ENCODE measurements at regions not wholly inside any gene's neighbourhood (a gene's known extent, or its start where the extent isn't known, plus 50 kb on each side); places are given as distances from the start of the nearest gene placed in this dataset.
"Not testable (repeated sequence)": the region's sequence is repeated elsewhere in the genome, so short reads cannot be mapped to it uniquely, and the experiment has no call there.

DNA sequence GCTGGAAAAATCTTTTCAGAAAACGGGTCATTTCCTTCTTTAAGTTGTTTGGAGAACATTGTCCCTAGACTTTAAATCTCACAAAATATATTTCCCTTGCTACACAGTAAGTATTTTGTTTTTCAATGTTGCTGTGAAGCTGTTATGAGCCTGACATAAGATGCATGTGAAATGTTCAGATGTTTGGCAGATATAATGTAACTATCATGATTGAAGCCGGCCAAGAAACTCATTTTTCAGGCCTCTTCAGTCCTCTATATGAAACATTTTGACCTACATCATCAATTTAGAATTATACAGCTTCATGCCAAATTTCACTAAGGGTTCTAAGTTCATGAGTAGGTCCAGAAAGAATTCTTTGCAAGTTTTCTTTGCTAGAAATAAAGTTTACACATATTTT is 133.8 kb downstream of the JRKL start:
- DNase-seq, result no peak

DNA sequence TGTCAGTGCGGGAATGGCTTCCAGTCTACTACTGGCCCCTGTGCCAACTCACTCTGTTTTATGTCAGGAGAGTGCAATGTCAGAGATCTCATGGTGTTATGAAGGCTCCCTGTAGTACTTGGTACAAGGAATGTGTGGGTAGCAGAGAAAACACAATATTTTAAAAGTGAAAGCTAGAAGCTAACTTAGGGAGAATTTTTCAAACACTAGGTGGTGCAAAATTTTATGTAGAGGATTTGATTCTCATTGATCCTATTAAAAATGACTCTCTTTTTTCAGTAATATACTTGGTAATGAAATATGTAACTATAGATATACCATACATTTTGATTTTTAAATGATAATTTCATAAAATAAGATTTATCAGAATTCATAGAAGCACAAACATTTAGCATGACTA is 134.7 kb downstream of the JRKL start:
- DNase-seq, result no peak

DNA sequence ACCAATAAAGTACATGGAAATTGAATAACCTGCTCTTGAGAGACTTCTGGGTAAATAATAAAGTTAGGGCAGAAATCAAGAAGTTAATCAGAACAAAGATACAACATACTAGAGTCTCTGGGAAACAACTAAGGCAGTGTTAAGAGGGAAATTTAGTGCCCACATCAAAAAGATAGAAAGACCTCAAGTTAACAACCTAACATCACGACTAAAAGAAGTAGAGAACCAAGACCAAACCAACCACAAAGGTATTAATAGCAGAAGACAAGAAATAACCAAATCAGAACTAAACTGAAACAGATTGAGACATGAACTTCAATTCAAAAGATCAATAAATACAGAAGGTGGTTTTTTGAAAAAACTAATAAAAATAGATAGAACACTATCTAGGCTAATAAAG is 140.7 kb downstream of the JRKL start:
- no peak for DNase-seq

DNA sequence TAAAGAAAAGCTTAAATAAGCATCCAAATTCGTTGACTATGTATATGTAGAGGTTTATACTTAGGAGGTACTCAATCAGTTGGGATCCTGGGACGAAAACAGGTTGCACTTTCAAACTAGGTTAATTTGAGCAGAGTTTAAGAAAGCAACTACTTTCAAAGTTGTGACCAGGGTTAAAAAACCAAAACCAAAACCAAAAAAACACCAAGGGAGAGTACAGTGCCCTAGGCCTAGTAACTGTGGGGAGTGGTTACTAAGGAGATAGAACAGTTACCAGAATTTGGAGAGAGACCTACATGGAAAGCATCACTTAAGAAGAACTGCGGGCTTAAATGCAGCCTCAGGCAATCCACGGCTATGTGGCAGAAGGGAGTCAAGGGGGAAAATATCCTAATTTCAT is 148.3 kb downstream of the JRKL start:
- DNase-seq, result no peak

DNA sequence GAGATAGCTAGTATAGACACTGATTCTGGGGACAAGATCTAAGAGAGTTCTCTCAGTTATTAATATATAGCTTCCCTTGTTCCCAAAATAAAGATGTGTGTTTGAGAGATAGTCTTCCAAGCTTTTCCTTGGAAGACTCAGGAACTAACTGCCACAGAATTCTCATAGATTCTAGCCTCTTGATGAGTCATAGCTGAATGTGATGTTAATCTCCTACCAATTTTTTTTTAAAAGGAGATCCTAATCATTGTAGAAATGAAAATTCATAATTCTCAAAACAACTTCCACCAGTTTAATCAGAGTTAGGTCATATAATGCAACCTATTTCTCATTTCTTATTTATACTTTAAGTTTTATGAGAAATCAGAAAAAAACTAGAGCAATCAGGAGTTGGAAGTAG is 148.8 kb downstream of the JRKL start:
- DNase-seq, result no peak

DNA sequence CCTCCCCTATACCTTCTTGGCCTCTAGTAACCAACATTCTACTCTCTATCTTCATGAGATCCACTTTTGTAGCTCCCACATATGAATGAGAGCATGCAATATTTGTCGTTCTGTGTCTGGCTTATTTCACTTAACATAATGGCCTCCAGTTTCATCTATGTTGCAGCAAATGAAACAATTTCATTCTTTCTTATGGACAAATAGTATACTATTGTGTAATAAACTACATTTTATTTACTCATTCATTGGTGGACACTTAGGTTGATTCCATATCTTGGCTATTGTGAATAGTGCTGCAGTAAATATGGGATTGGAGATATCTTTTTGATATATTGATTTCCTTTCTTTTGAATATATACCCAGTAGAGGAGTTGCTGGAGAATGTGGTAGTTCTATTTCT is 151.1 kb downstream of the JRKL start:
- no peak for DNase-seq

DNA sequence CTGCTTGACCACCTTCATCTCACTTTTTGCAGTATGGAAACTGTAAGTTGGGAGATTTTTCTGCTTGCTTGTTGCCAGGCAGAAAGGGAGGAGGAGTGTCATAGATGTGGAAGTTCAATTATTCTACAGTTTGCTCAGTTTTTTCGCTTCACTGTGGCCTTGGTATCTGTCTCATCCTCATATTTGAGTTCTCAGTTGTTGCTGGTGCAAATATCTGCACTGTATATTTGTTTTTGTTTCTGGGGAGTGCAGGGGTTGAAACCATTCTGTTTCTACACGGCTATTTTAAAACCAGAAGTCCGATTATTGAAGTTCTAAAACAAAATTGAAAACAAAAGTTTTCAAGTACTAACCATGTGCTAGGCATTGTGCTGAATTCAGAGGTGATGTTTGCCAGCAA is 153.4 kb downstream of the JRKL start:
- DNase-seq, result no peak

DNA sequence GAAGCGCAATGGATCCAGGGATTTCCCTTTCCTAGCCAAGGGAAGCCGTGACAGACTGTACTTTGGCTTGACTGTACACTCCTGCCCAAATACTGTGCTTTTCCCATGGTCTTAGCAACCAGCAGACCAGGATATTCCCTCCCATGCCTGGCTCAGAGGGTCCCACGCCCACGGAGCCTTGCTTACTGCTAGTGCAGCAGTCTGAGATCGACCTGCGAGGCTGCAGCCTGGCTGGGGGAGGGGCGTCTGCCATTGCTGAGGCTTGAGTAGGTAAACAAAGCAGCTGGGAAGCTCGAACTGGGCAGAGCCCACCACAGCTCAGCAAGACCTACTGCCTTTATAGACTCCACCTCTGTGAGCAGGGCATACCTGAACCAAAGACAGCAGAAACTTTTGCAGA is 155.4 kb downstream of the JRKL start:
- DNase-seq, result not testable (repeated sequence)

DNA sequence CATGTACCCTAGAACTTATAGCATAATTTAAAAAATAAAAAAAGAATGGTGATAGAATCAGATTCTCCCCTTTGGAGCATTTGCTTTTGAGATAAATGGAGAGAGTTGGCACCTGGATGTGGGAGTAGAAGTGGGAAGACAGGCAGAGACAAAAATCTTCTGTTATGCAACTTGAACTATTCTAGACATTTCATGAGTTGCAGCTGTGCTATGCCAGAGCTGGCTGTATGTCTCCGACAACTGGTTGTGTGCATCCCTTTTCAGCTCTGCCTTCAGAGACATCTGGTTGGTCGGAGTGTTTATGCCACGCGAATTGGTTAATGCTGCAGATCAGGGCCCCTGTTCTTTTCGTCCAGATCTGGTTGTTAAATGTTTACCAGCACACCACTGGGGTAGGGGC is 161.3 kb downstream of the JRKL start:
- DNase-seq, result no peak

DNA sequence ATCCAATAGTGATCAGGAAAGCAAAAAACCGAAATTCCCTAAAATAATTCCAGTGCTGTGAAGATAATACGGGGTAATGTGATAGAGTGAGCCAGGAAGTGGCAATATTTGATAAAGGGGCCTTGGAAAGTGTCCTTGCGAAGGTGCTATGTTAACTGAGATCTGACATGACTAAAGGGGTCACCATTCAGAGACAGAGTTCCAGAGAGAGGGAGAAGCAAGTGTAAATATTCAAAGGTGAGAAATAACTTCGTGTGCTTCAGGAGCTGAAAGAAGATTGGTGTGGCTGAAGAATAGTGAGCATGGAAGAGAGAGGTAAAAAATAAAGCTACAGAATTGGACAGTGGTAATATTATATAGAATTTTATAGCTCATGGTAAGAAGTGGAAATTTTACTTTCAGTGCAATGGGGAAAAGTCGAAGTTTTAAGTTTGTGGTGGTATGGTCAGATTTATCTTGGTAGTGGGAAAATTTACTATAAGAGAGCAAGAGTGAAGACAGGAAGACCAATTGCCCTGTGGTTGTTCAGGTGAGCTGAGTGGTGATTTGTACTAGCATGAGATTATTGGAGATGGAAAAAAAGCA is 164.5 kb downstream of the JRKL start:
- DNase-seq, result no peak

DNA sequence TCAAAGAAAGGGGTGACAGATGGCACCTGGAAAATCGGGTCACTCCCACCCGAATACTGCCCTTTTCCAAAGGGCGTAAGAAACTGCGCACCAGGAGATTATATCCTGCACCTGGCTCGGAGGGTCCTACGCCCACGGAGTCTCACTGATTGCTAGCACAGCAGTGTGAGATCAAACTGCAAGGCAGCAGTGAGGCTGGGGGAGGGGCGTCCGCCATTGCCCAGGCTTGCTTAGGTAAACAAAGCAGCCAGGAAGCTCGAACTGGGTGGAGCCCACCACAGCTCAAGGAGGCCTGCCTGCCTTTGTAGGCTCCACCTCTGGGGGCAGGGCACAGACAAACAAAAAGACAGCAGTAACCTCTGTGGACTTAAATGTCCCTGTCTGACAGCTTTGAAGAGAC is 166.0 kb downstream of the JRKL start:
- DNase-seq, result not testable (repeated sequence)

DNA sequence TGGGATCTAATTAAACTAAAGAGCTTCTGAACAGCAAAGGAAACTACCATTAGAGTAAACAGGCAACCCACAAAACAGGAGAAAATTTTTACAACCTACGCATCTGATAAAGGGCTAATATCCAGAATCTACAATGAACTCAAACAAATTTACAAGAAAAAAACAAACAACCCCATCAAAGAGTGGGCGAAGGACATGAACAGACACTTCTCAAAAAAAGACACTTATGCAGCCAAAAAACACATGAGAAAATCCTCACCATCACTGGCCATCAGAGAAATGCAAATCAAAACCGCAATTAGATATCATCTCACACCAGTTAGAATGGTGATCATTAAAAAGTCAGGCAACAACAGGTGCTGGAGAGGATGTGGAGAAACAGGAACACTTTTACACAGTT is 170.9 kb downstream of the JRKL start:
- not testable (repeated sequence) for DNase-seq

DNA sequence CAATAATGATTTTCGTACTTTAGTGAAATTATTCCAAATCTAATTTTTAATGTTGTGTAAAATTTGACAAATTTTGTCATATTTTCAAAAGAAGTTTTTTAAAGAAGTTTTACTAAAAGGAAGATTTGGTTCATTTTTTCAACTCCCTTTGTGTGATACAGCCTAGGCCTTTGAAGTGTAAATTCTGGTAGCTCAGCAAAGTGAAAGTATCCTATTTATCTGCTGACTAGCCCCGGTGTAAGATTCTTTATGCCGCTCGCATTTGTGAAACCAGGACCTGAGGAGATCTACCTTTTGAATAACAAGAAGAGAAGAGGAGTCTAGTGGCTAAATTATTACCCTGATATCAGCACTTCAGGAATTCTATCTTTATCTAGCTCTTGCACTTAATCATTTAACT is 177.4 kb downstream of the JRKL start:
- DNase-seq, result no peak

DNA sequence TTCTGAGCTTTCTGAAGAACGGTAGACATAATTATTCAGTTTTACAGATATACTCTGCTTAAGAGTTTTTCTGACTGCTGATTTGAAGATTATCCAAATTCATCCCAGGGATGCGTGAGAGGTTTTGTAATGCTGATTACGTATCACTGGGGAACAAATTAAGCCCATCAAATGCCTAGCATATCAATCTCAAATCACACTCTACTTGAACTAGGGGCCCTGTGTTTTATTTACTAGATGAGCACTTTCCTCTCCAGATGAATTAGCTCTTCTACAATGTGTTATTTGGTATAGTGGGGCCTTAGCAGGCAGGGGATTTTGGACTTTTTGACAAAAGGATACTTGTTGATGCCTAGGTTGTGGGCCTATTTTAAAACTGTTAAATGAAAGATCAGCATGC is 177.9 kb downstream of the JRKL start:
- no peak for DNase-seq

DNA sequence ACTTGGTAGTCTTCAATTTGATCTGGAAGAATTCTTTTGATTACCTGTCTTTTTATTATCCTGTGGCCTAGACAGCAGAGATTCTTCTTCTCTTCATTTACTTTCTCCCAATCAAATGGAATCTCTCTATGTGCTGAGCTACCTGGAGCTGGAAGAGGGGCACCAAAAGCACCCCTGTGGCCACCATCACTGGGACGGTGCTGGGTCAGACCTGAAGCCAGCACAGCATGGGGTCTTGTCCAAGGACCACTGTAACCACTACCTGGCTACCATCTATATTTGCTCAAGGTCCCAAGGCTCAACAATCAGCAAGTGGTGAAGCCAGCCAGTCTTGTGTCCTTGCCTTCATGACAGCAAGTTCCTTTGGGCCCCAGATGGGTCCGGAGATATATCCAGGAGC is 186.6 kb downstream of the JRKL start:
- DNase-seq, result no peak

DNA sequence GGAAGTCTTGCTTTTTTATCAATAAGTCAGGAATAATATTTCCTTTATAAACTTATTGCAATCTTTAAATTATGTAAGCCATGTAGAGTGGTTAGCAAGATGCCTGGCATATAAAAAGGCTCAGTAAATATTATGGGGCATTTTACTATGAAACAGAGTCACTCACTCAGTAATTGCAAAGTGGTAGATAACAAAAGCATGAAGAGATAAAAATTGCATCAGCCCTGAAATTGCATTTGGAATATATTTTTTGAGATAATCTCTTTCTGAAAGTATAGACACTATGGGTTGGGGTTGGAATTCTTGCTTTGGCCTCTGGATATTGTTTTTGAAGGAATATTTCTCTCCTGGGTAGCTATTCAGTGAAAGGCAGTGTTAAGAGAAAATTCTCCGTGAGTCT is 188.6 kb downstream of the JRKL start:
- no peak for DNase-seq

DNA sequence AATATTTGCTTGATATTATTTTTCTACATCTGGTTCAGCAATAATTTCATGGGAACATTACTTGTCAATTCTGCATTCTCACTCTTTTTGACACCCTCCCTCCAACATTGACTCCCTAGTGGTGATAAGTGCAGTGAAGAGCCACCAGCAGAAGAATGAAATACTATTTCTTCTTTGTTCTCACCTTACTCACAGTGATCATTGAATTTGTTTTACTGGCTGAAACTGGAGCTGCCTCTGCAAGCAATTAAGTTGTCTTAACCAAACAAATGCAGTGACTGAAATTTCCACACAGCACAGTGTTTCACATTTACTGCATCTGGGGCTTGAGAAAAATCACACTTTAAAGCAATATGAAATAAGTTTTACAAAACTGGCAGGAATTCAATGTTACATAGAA is 189.8 kb downstream of the JRKL start:
- no peak for DNase-seq

DNA sequence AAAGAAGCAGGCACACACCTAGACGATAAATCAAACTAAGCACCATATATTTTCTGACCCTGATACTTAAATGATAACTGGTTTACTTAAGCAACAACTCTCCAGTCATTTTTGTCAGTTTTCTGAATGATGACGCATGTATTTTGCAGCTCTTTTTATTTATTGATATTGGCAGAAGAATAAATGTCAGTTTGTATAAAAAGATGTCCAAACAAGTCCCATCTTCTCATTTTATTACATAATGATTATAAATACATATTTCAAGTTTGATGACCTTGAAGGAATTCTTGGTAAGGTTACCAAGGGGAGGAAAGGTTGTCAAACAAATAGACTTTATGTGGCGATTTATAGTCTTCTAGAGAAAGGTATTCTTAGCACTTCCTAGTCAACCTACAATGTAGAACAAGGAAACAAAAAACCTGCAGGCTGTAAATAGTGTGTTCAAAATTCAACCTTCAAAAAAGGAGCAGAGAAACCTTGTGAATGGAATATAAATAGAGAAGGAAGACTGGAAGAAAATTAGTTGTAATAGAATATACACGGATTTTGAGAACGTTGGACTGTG is 190.7 kb downstream of the JRKL start:
- no peak for DNase-seq

DNA sequence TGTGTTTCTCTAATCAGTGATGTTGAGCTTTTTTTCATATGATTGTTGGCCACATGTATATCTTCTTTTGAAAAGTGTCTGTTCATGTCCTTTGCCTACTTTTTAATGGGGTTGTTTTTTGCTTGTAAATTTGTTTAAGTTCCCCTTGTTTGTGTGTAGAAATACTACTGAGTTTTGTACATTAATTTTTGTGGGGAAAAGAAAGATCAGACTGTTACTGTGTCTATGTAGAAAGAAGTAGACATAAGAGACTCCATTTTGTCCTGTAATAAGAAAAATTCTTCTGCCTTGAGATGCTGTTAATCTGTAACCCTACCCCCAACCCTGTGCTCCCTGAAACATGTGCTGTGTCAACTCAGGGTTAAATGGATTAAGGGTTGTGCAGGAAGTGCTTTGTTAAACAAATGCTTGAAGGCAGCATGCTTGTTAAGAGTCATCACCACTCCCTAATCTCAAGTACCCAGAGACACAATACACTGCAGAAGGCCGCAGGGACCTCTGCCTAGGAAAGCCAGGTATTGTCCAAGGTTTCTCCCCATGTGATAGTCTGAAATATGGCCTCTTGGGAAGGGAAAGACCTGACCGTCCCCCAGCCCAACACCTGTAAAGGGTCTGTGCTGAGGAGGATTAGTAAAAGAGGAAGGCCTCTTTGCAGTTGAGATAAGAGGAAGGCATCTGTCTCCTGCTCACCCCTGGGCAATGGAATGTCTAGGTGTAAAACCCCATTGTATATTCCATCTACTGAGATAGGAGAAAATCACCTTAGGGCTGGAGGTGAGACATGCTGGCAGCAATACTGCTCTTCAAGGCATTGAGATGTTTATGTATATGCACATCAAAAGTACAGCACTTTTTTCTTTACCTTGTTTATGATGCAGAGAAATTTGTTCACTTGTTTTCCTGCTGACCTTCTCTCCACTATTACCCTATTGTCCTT is 196.4 kb downstream of the JRKL start:
- DNase-seq, result not testable (repeated sequence)

DNA sequence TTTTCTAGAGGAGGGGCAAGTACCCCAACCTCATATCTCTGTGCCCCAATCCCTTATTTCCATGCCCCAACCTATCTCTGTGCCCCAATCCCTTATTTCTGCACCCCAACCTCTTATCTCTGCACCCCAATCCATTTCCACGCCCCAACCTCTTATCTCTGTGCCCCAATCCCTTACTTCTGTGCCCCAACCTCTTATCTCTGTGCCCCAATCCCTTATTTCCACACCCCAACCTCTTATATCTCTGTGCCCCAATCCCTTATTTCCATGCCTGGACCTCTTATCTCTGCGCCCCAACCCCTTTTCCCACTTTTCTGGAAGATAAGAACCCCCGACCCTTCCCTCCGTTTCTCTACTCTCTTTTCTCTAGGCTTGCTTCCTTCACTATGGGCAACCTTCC is 199.0 kb downstream of the JRKL start:
- not testable (repeated sequence) for DNase-seq

DNA sequence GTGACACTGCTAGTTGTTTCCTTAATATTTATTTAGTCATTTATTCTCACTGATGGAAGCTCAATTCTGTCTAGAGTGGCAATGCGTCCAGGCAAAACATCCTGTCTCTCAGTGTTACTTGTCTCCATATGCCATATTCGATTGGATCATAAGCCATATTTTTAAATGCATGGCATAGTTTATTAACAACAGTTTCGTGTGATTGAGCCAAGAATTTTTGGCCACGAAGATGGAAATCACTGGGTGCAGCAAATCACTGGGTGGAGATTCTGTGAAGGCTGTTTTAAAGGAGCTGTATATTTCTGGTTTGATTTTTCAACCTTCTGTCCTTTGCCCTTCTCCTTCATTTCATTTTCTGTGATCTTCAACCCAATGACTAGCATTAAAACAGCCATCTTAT is 205.2 kb downstream of the JRKL start:
- no peak for DNase-seq

DNA sequence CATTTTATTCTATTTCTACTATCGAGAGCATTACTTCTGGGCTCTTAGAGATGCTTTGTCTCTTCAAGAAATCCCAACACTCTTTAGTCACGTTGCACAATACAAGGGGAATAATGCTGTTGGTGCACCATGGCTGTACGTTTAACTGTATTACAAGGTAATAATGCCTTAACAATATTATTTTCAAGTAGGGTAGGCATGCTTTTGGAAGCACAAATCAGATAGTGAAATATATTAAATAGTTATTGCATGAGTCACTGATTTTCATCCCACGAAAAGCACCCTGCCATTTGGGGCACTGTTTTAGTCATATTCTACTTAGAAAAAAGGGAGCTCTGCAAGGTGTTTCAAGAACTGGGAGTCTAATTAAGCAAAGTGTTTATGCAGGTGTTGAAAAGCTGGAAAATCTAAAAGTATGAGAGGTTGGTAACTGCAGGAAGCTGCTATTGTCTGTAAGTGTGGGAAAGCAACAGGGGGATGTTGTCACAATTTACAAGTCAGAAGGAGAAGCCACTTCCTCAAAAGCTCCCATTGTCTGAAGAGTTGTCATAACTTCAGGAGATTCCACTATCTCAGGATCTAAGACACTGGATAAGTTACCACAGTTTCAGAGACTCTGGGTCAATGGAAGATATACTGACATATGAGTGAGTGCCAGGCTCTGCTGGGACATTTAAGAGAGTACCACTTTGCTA is 218.2 kb downstream of the JRKL start:
- no peak for DNase-seq

DNA sequence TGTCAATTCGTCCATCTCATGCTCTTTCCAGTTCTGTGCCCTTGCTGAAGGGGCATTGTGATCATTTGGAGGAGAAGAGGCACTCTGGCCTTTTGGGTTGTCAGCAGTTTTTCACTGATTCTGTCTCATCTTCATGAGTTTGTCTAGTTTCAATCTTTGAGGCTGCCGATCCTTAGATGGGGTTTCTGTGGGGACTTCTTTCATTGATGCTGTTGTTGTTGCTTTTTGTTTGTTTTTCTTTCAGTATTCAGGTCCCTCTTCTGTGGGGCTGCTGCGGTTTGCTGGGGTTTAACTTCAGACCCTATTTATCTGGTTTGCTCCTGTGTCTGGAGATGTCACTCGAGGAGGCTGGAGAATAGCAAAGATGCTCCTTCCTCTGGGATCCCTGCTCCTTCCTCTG is 224.3 kb downstream of the JRKL start:
- no peak for DNase-seq

DNA sequence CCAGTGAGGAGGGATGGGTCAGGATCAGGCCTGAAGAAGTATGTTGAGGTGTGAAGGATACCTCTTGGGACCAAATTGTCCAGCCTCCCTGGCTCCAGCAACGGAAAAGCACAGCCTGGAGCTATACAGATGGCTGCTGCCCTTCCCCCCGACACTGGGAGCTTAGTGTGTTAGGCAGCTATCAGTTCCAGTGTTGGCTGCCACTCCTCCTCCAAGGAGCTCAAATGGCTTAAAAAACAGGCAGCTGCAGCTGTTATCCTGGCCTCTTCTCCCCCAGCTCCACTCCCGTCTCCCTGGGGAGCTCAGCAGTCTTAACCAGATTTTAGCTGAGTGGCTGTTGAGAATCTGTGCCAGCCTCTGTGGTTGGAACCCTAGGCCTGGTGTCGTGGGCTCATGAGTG is 225.0 kb downstream of the JRKL start:
- no peak for DNase-seq

Data from CD4-positive, alpha-beta T cell treated with Interleukin-21 for 1 hour (primary cell).